Fibroblast of villous mesenchyme (primary cell): ENCODE measurements at regions not wholly inside any gene's neighbourhood (a gene's known extent, or its start where the extent isn't known, plus 50 kb on each side); places are given as distances from the start of the nearest gene placed in this dataset.

ENCODE experiments used
- DNase-seq: peaks from one replicate; pipeline ENCODE4 v3.0.0-alpha.2; 2010; ENCODE audit warnings: low read depth
- H3K4me3 ChIP-seq: 2 replicates; pipeline ENCODE4 v1.5.1; 2011; ENCODE audit warnings: low read depth, mild to moderate bottlenecking, low read length
- CTCF ChIP-seq: IDR thresholded peaks from 2 replicates; pipeline ENCODE4 v1.5.1; 2012; ENCODE audit warnings: low read depth, mild to moderate bottlenecking, low read length; ENCODE audit not compliant: insufficient read depth

- TF ChIP-seq CTCF: no peak
- DNase-seq: no peak
- H3K4me3 ChIP-seq: no peak overlapping the region
Measured at GRCh38 chr6:22057962-22058361, 238.9 kb downstream of the PRL start.

GRCh38 chr6:22059126-22059525 is 237.7 kb downstream of the PRL start:
- no peak overlapping the region for H3K4me3 ChIP-seq
- no peak for DNase-seq
- no peak for TF ChIP-seq CTCF

- no peak overlapping the region for H3K4me3 ChIP-seq
- no peak for DNase-seq
- TF ChIP-seq CTCF: no peak
Measured at GRCh38 chr6:22059946-22060345, 236.9 kb downstream of the PRL start.

- no peak for DNase-seq
- TF ChIP-seq CTCF: no peak
Measured at GRCh38 chr6:22062807-22063408, 233.9 kb downstream of the PRL start.

GRCh38 chr6:22064558-22064957 is 232.3 kb downstream of the PRL start:
- DNase-seq: no peak
- no peak for TF ChIP-seq CTCF
- H3K4me3 ChIP-seq: no peak overlapping the region

More at GRCh38 chr6:22062807-22063408, 233.9 kb downstream of the PRL start:
- H3K4me3 ChIP-seq: no peak overlapping the region

- no peak for DNase-seq
- no peak overlapping the region for H3K4me3 ChIP-seq
- no peak for TF ChIP-seq CTCF
Measured at GRCh38 chr6:22067122-22067521, 229.7 kb downstream of the PRL start.

GRCh38 chr6:22067671-22068070 is 229.2 kb downstream of the PRL start:
- no peak for DNase-seq
- H3K4me3 ChIP-seq: no peak overlapping the region
- no peak for TF ChIP-seq CTCF
